Epithelial cell of proximal tubule (primary cell): ENCODE measurements at regions not wholly inside any gene's neighbourhood (a gene's known extent, or its start where the extent isn't known, plus 50 kb on each side); places are given as distances from the start of the nearest gene placed in this dataset.

Experiments used
- DNase-seq: peaks from one replicate; pipeline ENCODE4 v3.0.0-alpha.2; 2011; ENCODE audit warnings: low read depth
- H3K4me3 ChIP-seq: 2 replicates; pipeline ENCODE4 v1.5.1; 2011; ENCODE audit warnings: low read depth, mild to moderate bottlenecking, low read length
- TF ChIP-seq, protein P1 (sequence below): conservative IDR thresholded peaks from 2 replicates; pipeline ENCODE4 v1.5.1; 2012; ENCODE audit warnings: low read depth, mild to moderate bottlenecking, low read length

- no peak overlapping the region for H3K4me3 ChIP-seq
- no peak for DNase-seq
- TF ChIP-seq, protein P1, sequence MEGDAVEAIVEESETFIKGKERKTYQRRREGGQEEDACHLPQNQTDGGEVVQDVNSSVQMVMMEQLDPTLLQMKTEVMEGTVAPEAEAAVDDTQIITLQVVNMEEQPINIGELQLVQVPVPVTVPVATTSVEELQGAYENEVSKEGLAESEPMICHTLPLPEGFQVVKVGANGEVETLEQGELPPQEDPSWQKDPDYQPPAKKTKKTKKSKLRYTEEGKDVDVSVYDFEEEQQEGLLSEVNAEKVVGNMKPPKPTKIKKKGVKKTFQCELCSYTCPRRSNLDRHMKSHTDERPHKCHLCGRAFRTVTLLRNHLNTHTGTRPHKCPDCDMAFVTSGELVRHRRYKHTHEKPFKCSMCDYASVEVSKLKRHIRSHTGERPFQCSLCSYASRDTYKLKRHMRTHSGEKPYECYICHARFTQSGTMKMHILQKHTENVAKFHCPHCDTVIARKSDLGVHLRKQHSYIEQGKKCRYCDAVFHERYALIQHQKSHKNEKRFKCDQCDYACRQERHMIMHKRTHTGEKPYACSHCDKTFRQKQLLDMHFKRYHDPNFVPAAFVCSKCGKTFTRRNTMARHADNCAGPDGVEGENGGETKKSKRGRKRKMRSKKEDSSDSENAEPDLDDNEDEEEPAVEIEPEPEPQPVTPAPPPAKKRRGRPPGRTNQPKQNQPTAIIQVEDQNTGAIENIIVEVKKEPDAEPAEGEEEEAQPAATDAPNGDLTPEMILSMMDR = no peak
These were observed 59.9 kb upstream of the LINGO1 start for GRCh38 chr15:77692614-77693013.

GRCh38 chr15:77691607-77692006, 58.9 kb upstream of the LINGO1 start:
- TF ChIP-seq, protein P1 = no peak
- H3K4me3 ChIP-seq = no peak overlapping the region
- no peak for DNase-seq

- H3K4me3 ChIP-seq = no peak overlapping the region
- TF ChIP-seq, protein P1 = no peak
- no peak for DNase-seq
These were observed 57.1 kb upstream of the LINGO1 start for GRCh38 chr15:77689821-77690220.

- DNase-seq = no peak
- TF ChIP-seq, protein P1 = no peak
- H3K4me3 ChIP-seq = no peak overlapping the region
These were observed 56.0 kb upstream of the LINGO1 start for GRCh38 chr15:77688693-77689092.

- no peak for DNase-seq
- H3K4me3 ChIP-seq = no peak overlapping the region
- TF ChIP-seq, protein P1 = no peak
These were observed 55.6 kb upstream of the LINGO1 start for GRCh38 chr15:77688266-77688665.

DNA sequence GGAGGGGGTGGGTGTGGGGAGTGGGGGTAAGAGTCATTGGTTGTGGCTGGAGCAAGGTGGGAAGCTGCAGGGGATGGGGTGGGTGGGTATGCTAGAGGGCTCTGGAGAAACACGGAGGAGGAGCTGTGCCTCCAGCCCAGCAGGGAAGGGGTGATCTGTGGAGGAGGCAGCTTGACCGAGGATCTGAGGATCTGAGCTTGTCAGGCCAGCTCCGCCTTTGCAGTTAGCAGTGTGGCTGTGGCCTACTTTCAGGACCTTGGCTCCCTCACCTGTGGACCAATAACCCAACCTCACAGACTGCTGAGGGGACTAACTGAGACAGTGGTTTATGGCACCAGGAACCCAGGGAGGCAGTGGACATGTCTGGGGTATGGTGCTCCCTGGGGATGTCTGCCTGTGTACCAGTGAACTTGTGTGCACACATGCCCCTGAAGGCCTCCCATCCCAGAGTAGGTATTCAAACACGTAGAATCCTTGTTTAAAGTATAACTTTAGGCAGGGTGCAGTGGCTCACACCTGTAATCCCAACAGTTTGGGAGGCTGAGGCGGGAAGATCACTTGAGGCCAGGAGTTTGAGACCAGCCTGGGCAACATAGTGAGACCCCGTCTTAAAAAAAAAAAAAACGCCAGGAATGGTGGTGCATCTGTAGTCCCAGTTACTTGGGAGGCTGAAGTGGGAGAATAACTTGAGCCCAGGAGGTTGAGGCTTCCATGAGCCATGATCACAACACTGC, 52.5 kb upstream of the LINGO1 start:
- H3K4me3 ChIP-seq = no peak overlapping the region
- TF ChIP-seq, protein P1 = no peak
- no peak for DNase-seq
